ENCODE measurements at regions not wholly inside any gene's neighbourhood (a gene's known extent, or its start where the extent isn't known, plus 50 kb on each side); places are given as distances from the start of the nearest gene placed in this dataset.

GRCh38 chr15:96804754-96805153 lies 474.3 kb downstream of the NR2F2 start:
- TF ChIP-seq CTCF (optimal IDR thresholded peaks at IDR 0.05 in 1 of 3, IDR thresholded peaks at IDR 0.05 in 1 of 3, conservative IDR thresholded peaks at IDR 0.05 in 1 of 3; ENCODE audit: extremely low read depth in 1 of 3, insufficient read depth in 2 of 3, low read length in 3 of 3), result no peak
- no peak for TF ChIP-seq EZH2 (IDR thresholded peaks at IDR 0.05; ENCODE audit: low read length)
